ENCODE measurements at regions not wholly inside any gene's neighbourhood (a gene's known extent, or its start where the extent isn't known, plus 50 kb on each side); places are given as distances from the start of the nearest gene placed in this dataset.

DNA sequence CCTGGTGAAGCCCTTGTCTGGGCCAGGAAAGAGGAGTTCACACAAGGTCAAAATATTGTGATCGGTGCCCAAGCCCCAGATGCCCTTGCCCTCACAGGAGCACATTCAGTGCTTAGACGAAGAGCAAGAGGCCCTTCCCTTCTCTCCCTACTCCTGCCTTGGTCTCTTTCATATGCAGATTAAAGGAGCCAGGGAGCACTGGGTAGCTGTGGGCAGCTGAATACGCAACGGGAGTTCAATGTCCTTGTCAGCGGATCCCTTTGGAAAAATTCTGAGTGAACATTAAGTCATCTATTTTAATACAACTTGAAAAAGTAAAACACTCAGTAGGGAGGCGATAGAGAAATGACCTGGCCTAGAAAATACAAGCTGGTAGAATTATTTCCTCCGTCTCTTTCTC, 1489.4 kb downstream of the AACS start:
- TF ChIP-seq YY1 (IDR thresholded peaks at IDR 0.05; ENCODE audit: low read depth, low read length) (no peak), RAD21 (IDR thresholded peaks at IDR 0.05 in 1 of 2, conservative IDR thresholded peaks at IDR 0.05 in 1 of 2; ENCODE audit: low read depth in 2 of 2, low read length in 2 of 2) (no peak), SP1 (IDR thresholded peaks at IDR 0.05; ENCODE audit: low read depth, low read length) (no peak), RFX5 (IDR thresholded peaks at IDR 0.05; ENCODE audit: borderline replicate concordance, low read depth, low read length) (no peak)
- TF ChIP-seq, protein P1, sequence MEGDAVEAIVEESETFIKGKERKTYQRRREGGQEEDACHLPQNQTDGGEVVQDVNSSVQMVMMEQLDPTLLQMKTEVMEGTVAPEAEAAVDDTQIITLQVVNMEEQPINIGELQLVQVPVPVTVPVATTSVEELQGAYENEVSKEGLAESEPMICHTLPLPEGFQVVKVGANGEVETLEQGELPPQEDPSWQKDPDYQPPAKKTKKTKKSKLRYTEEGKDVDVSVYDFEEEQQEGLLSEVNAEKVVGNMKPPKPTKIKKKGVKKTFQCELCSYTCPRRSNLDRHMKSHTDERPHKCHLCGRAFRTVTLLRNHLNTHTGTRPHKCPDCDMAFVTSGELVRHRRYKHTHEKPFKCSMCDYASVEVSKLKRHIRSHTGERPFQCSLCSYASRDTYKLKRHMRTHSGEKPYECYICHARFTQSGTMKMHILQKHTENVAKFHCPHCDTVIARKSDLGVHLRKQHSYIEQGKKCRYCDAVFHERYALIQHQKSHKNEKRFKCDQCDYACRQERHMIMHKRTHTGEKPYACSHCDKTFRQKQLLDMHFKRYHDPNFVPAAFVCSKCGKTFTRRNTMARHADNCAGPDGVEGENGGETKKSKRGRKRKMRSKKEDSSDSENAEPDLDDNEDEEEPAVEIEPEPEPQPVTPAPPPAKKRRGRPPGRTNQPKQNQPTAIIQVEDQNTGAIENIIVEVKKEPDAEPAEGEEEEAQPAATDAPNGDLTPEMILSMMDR (IDR thresholded peaks at IDR 0.05; ENCODE audit: control extremely low read depth in 1 of 3, insufficient read depth in 1 of 3, low read depth in 1 of 3, low read length in 3 of 3): no peak
